ENCODE measurements at regions not wholly inside any gene's neighbourhood (a gene's known extent, or its start where the extent isn't known, plus 50 kb on each side); places are given as distances from the start of the nearest gene placed in this dataset.

DNA sequence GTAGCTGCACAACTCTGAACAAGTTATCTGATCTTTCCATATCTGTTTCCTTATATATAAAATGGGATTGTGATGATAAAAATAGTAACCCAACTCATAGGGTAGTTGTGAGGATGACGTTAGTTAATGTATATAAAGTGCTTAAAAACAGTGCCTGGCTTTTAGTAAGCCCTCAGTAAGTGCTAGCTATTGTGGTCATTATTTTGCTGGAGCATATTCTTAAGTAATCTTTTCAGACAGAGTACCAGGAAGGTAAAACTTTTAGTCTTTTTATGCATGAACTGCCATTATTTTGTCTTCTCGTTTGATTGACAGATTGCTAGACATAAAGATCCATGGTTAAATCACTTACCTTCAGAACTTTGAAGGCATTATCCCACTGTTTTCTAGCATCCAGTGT is 62.5 kb upstream of the SIM2 start:
- DNase-seq = no peak

DNA sequence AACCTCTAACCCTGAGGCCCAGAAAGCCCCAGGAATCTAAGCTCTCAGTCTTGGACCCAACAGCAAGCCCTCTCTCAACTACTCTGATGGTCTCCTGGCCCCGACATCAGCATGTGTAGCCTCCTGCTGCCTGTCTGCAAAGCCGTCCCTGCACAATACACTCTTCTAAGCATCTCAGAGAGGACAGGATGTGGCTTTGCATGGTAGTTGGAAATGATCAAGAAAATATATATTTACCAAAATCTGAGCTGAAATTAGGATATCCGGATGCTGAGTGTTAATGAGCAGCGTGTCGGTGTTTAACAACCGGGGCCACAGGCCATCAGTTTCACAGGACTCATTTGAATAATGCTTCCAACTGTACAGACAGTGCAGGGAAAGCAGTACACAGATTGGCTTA is 59.1 kb upstream of the SIM2 start:
- no peak for DNase-seq

DNA sequence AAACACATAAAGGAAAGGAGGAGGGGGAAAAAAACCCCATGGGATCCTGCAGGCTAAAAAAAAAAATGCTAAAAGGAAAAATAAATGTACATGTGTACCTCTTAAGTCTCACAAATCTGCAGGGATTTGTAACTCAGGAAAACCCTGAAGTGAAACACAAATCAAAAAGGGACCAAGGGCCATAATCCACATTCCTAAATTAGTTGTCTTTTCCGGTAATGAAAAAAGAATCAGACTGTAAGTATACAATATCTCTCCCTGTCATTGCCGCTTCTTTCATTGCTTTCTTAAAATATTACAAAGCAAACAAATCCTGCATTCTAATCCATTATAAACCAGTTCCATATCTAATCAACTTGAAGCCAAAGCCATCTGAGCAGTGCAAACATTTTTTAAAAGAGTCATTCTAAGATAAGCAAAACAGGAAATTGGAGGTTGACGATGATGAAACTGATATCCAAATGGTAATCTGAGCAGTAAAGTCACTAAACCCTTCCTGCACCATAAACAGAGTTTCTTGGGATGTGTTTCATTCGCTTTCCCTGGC is 58.7 kb upstream of the SIM2 start:
- no peak for DNase-seq

DNA sequence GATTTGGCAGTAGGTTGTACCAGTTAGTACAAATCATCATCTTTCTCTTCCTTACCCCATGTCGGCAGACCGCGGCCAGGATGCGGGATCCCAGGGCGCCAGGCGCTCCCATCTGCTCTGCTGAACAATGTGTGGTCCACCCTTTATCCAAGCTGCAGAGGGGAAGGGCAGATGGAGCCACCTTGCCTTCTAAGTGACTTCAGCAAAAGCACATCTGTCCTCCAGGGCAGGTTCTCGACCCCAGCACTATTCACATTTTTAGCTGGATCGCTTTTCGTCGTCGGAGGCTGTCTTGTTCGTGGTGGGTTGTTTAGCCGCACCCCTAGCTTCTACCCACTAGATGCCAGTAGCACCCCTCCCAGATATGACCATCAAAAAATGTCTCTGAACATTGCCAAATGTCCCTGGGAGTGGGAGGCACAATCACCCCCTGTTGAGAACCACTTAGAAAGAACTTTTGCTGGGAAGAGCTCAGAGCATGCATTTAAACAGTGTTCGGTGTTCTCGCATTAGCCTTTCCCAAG is 58.1 kb upstream of the SIM2 start:
- no peak for DNase-seq

DNA sequence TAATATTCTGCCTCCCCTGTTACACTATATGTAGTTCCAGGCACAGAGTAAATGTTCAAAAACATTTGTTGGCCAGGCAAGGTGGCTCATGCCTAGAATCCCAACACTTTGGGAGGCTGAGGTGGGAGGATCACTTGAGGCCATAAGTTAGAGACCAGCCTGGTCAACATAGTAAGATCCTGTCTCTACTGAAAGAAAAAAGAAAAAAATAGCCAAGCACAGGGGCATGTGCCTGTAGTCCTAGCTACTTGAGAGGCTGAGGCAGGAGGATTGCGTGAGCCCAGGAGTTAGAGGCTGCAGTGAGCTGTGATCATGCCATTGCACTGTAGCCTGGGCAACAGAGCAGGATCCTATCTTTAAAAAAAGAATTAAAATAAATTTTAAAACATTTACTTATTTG is 57.6 kb upstream of the SIM2 start:
- no peak for DNase-seq

DNA sequence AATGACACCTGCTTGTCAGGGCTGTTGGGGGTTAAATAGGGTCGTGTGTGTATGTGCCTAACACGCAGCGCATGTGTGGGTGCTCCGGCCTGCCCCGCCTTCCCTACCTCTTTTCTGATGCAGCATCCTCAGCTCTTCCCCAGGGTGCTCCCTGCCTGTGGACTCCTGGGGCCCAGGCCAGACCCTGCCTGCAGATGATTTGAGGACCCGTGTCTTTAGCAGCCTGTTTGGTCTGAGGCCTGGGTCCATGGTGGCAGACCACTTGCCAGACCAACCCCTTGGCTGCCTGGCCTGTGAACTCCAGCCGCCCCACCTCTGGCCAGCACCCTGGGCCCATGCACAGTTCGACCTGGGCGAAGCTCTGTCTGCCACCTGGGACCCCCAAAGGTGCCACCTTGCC is 57.0 kb upstream of the SIM2 start:
- no peak for DNase-seq

DNA sequence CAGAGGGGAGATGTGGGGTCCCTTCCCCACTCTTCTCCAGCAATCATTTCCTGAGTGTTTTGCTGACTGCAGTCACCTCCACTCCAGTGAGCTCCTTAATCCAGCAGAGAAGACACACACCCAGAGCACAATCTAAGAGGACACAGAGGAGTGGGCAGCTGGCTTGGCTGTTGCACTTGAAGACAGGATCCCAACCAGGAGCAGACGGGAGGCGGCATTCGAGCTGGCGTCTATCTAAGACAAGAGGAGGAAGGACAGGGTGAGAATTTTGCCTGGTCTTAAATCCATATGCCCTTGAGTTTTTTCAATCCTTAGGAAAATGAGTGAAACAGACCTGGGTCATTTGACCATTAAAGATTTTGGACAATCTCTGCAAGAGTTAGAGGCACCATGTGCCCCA is 56.1 kb upstream of the SIM2 start:
- DNase-seq = no peak

DNA sequence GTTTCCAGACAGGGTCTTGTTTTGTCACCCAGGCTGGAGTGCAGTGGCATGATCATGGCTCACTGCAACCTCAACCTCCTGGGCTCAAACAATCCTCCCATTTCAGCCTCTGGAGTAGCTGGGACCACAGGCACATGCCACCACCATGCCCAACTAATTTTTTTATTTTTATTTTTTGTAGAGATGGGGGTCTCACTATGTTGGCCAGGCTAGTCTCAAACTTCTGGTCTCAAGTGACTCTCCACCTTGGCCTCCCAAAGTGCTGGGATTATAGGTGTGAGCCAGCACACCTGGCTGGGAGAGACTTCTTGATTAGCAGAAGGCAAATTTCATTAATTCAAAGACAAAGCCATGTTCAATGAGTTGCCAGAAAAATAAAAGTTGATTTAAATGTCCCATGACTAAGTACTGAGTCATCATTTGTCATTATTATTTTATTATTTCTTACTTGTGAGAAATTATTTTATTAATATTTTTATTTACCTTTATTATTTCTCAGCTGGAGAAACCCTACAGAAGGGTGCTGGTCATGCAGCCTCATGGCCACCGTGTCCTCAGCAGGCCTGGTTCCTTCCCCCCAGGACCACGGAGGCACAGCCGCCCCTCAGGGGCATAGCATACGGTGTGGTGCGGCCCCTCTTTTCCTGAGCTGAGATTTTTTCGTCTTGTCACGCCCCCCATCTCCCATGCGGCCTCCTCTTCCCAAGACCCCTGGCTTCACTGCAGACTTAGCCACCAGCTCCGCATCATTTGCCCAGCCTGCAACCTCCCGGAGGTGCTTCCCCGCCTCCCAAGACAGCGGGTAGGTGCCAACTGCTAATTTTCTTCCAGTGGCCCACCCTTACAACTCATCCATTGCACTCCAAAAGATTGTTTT is 55.3 kb upstream of the SIM2 start:
- no peak for DNase-seq

DNA sequence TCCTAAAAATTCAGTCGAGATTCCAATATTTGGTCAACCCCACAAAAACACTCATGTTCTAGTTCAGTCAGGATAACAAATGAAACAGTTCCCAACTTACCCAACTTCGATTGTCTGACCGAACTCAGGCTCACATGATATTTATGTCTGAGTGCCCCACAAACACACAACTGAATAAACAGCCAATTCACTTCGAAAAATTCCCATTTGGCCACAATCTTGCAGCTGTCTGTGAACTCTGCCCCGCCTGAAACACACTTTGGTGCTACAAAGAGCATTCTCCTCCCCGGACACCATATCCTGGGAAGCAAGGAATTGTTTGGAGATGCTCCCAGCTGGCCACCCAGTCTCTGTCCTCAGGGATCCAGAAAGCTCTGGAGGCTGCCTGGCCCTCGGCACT is 52.9 kb upstream of the SIM2 start:
- DNase-seq = no peak

DNA sequence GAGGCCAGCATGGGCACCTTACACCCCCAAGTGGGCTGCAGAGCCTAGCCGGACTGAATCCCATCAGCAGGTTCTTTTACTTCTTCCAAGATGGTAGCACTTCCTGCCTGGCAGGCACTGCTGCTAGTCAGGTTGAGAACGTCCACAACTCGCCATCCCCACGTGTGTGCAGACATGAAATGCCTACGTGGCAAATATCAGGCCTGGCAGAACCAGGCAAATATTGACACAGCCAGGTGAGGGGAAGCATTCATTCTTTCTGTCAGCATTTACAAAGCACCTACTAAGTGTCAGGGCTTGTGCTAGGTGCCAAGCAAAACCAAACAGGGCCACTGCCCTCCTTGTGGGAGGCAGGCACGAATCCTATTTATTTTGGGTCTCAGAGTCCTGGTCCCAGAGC is 52.3 kb upstream of the SIM2 start:
- no peak for DNase-seq

DNA sequence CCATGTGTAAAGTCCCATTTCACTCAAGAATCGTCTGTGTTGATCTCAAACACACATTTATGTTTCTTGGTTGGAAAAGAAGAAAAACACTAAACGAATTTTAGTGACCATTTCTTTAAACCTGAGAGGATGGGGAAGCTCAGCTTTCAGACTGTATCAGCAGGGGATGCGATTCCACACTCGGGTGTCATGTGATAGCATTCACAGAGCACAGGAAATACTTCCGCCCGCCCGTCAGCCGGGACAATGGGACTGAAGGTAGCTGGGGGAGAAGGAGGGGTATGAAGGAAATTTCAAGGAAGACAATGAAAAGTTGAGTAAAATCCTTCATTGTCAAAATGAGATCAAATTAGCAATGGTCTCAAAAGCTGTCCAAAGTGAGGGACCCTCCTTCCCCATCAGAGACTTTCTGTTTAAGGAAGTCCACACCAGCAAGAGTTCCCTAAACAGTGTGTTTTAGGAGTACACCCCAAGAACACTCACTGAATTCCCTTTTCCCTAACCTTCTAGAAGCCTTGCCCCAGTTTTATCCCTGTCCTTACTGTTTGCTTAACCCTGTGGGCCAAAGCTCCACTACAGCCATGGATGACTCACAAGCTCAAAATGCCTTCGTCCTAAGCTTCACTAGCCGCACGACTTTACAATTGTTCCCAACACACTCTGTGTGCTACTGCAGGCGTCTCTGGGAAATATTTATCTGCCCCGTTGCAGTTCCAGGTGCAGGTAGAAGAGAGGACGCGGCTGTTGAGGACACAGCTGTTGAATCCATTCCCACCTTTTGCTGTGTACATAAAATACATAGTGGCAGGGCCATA is 51.4 kb upstream of the SIM2 start:
- DNase-seq = no peak
